Upper lobe of left lung (tissue), 6 donors: ENCODE measurements at regions not wholly inside any gene's neighbourhood (a gene's known extent, or its start where the extent isn't known, plus 50 kb on each side); places are given as distances from the start of the nearest gene placed in this dataset.

Experiments
- ATAC-seq, 2 donors: fragments of 200-7000 bp; cut with Tn5 transposase; one replicate each; pipeline ENCODE4 v1.9.1; 2022; ENCODE audit warnings: mild to moderate bottlenecking in 2 of 2, moderate library complexity in 2 of 2; ENCODE audit not compliant: low FRiP score in 2 of 2
- DNase-seq, 2 donors: peaks; one replicate each; pipeline ENCODE4 v3.0.0-alpha.2; 2019 to 2020
- H3K27ac ChIP-seq, 4 donors: fragments of 200-600 bp; sonication (generic); one replicate each; pipeline ENCODE4 v1.5.1; 2016 to 2019
- H3K27me3 ChIP-seq, 4 donors: fragments of 200-600 bp; sonication (generic); one replicate each; pipeline ENCODE4 v1.5.1; 2017 to 2019
- H3K36me3 ChIP-seq, 4 donors: fragments of 200-600 bp; sonication (generic); one replicate each; pipeline ENCODE4 v1.5.1; 2016 to 2019
- H3K4me1 ChIP-seq, 4 donors: fragments of 200-600 bp; sonication (generic); one replicate each; pipeline ENCODE4 v1.5.1; 2018 to 2019
- H3K4me3 ChIP-seq, 4 donors: fragments of 200-600 bp; sonication (generic); one replicate each; pipeline ENCODE4 v1.5.1; 2017 to 2019; ENCODE audit warnings: mild to moderate bottlenecking in 2 of 4, moderate library complexity in 1 of 4
- H3K9me3 ChIP-seq, 4 donors: fragments of 200-600 bp; sonication (generic); one replicate each; pipeline ENCODE4 v1.5.1; 2018 to 2019
- CTCF ChIP-seq, 6 experiments: fragments of 450-650 bp in 4 of 6; fragments of 200-600 bp in 2 of 6; sonication (generic) in 2 of 6; IDR thresholded peaks; one replicate each; pipeline ENCODE4 v1.5.1; 2016 to 2019; ENCODE audit warnings: antibody characterized with exemption in 6 of 6
- EP300 ChIP-seq, 4 donors: sonication (generic); formaldehyde crosslinking; IDR thresholded peaks; one replicate each; pipeline ENCODE4 v1.5.1; 2017; ENCODE audit warnings: antibody characterized with exemption in 4 of 4, control low read depth in 2 of 4
- POLR2A ChIP-seq, 4 donors: fragments of 450-650 bp; IDR thresholded peaks; one replicate each; pipeline ENCODE4 v1.5.1; 2016 to 2017; ENCODE audit warnings: antibody characterized with exemption in 4 of 4, mild to moderate bottlenecking in 2 of 4
- POLR2AphosphoS5 ChIP-seq, 2 donors: sonication (generic); formaldehyde crosslinking; IDR thresholded peaks; one replicate each; pipeline ENCODE4 v1.5.1; 2017; ENCODE audit warnings: antibody characterized with exemption in 2 of 2
- WGBS, 2 donors: methylation state at CpG; one replicate each; pipeline ENCODE4 v1.1.5; 2017 to 2018; 5-methylcytosine and 5-hydroxymethylcytosine counted together
- donor health status: DM: no; HTN: no; CAD: no; lungs with moderate emphysema.
- donor health status: DM: no; HTN: yes; CAD: no; lungs with severe emphysema.

- ATAC-seq: no peak
- WGBS, 2 donors: 46 to 57% methylated on average over 3 of the region's 3 CpGs
- no peaks in the 10 kb centered on the region for H3K27me3 ChIP-seq
- H3K4me3 ChIP-seq: no peak overlapping the region
- TF ChIP-seq POLR2A (IDR thresholded peaks at IDR 0.05) (no peak), CTCF (IDR thresholded peaks at IDR 0.05) (no peak), EP300 (IDR thresholded peaks at IDR 0.05) (no peak), POLR2AphosphoS5 (IDR thresholded peaks at IDR 0.05) (no peak)
- H3K27ac ChIP-seq: no peak overlapping the region
- no peaks in the 10 kb centered on the region for H3K4me1 ChIP-seq
- H3K9me3 ChIP-seq: no peaks in the 10 kb centered on the region
- no peaks in the 10 kb centered on the region for H3K36me3 ChIP-seq
- no peak for DNase-seq
Observed at GRCh38 chr10:128664729-128665128, 538.5 kb upstream of the MKI67 start.

- H3K9me3 ChIP-seq: no peaks in the 10 kb centered on the region
- H3K27me3 ChIP-seq: no peaks in the 10 kb centered on the region
- no peaks in the 10 kb centered on the region for H3K36me3 ChIP-seq
- no peak overlapping the region for H3K4me3 ChIP-seq
- ATAC-seq (no peak), DNase-seq (no peak)
- WGBS, 2 donors: 61 to 64% methylated on average over 6 of the region's 6 CpGs
- H3K27ac ChIP-seq: no peak overlapping the region
- H3K4me1 ChIP-seq: no peaks in the 10 kb centered on the region
- no peak for TF ChIP-seq POLR2A (IDR thresholded peaks at IDR 0.05)
- no peak for TF ChIP-seq POLR2AphosphoS5 (IDR thresholded peaks at IDR 0.05)
- no peak for TF ChIP-seq EP300 (IDR thresholded peaks at IDR 0.05)
- no peak for TF ChIP-seq CTCF (IDR thresholded peaks at IDR 0.05)
Observed at GRCh38 chr10:128675405-128675804, 549.2 kb upstream of the MKI67 start.

DNA sequence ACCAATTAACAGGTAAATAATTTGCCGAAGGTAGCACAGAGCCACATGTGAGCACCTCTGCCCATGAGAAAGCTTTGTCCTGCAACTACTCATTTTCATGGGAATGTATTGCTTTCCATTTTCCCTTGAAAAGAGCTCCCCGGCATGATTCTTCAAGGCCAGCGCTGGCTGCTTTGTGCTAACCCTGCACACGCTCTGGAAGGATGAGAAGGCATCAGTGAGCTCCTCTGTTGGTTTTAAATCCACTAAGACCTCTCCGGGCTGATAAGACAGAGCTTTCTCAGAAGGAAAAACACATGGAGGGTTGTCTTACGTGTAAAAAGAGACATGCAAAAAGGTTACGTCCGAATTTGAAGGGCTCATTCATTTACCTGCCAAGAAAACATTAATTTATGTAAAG is 553.9 kb upstream of the MKI67 start:
- H3K36me3 ChIP-seq: no peaks in the 10 kb centered on the region
- ATAC-seq: no peak
- 78 to 79% methylated on average over 8 of the region's 8 CpGs for WGBS, 2 donors
- H3K9me3 ChIP-seq: no peaks in the 10 kb centered on the region
- TF ChIP-seq EP300 (IDR thresholded peaks at IDR 0.05): no peak
- no peak for TF ChIP-seq POLR2AphosphoS5 (IDR thresholded peaks at IDR 0.05)
- no peak for TF ChIP-seq POLR2A (IDR thresholded peaks at IDR 0.05)
- TF ChIP-seq CTCF (IDR thresholded peaks at IDR 0.05): no peak
- no peaks in the 10 kb centered on the region for H3K4me1 ChIP-seq
- H3K4me3 ChIP-seq: no peak overlapping the region
- H3K27me3 ChIP-seq: no peaks in the 10 kb centered on the region
- DNase-seq: no peak
- H3K27ac ChIP-seq: no peak overlapping the region

DNA sequence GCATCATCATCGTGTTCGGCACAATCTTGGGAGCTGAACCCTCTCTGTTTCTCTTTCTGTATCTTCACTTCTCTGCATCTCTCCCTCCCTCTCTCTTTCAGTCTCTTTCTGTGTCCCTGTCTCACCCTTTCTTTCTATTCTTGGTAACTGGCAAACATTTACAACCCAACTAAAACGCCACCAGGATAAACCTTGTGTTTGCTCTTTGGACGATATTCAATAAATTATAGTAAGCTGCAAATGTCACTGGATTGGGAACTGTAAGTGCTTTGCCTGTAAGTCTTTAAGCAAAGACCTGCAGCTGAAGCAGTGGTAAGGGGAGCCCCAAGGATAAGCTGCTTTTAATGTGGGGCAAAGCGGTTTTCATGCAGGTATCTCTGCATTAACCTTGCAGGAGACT is 558.0 kb upstream of the MKI67 start:
- Histone ChIP-seq H3K4me1 (no peaks in the 10 kb centered on the region), H3K4me3 (no peak overlapping the region), H3K27me3 (no peaks in the 10 kb centered on the region), H3K9me3 (no peaks in the 10 kb centered on the region), H3K27ac (no peak overlapping the region), H3K36me3 (no peaks in the 10 kb centered on the region)
- ATAC-seq: no peak
- no peak for TF ChIP-seq POLR2AphosphoS5 (IDR thresholded peaks at IDR 0.05)
- no peak for TF ChIP-seq POLR2A (IDR thresholded peaks at IDR 0.05)
- TF ChIP-seq CTCF (IDR thresholded peaks at IDR 0.05): no peak
- TF ChIP-seq EP300 (IDR thresholded peaks at IDR 0.05): no peak
- no peak for DNase-seq
- WGBS, 2 donors: 63 to 66% methylated on average over 5 of the region's 5 CpGs

- Histone ChIP-seq H3K4me1 (no peaks in the 10 kb centered on the region), H3K27ac (no peak overlapping the region), H3K4me3 (no peak overlapping the region), H3K27me3 (no peaks in the 10 kb centered on the region), H3K9me3 (no peaks in the 10 kb centered on the region), H3K36me3 (no peaks in the 10 kb centered on the region)
- WGBS, 2 donors: 60 to 62% methylated on average over 8 to 11 of the region's 11 CpGs
- DNase-seq: no peak
- no peak for ATAC-seq
- no peak for TF ChIP-seq POLR2AphosphoS5 (IDR thresholded peaks at IDR 0.05)
- TF ChIP-seq CTCF (IDR thresholded peaks at IDR 0.05): no peak
- no peak for TF ChIP-seq POLR2A (IDR thresholded peaks at IDR 0.05)
- no peak for TF ChIP-seq EP300 (IDR thresholded peaks at IDR 0.05)
Observed at GRCh38 chr10:128686630-128687278, 560.5 kb upstream of the MKI67 start.
